Tibial nerve (tissue), 3 donors: ENCODE measurements at regions not wholly inside any gene's neighbourhood (a gene's known extent, or its start where the extent isn't known, plus 50 kb on each side); places are given as distances from the start of the nearest gene placed in this dataset.

Experiments used
- POLR2A ChIP-seq, 2 donors: fragments of 450-650 bp; IDR thresholded peaks; one replicate each; pipeline ENCODE4 v1.6.1; 2017; ENCODE audit warnings: antibody characterized with exemption in 2 of 2, mild to moderate bottlenecking in 2 of 2, moderate library complexity in 2 of 2
- TF ChIP-seq, protein P1 (sequence below), 5 experiments: fragments of 200-600 bp in 3 of 5; fragments of 450-650 bp in 2 of 5; sonication (generic) in 3 of 5; IDR thresholded peaks; one replicate each; pipeline ENCODE4 v1.5.1; 2016 to 2019; ENCODE audit warnings: antibody characterized with exemption in 5 of 5, mild to moderate bottlenecking in 3 of 5, moderate library complexity in 2 of 5

DNA sequence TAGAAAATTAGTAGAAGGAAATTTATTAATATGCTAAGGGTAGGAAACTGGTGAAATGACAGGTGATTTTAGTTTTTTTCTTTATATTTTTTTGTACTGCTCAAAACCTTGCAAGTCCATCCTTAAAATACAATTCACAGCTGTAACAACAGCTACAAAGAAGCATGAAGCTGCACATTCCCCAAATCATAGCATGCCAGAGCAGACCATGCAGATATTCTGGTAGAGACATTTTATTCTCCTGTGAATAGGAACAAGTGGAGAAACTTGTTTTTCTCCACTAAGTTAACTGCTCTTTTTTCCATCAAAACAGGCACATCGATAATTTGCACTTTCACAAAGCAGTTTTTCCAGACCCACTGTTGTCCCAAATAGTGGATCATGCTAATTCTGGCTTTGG lies 1125.7 kb downstream of the BRINP3 start:
- TF ChIP-seq, protein P1, sequence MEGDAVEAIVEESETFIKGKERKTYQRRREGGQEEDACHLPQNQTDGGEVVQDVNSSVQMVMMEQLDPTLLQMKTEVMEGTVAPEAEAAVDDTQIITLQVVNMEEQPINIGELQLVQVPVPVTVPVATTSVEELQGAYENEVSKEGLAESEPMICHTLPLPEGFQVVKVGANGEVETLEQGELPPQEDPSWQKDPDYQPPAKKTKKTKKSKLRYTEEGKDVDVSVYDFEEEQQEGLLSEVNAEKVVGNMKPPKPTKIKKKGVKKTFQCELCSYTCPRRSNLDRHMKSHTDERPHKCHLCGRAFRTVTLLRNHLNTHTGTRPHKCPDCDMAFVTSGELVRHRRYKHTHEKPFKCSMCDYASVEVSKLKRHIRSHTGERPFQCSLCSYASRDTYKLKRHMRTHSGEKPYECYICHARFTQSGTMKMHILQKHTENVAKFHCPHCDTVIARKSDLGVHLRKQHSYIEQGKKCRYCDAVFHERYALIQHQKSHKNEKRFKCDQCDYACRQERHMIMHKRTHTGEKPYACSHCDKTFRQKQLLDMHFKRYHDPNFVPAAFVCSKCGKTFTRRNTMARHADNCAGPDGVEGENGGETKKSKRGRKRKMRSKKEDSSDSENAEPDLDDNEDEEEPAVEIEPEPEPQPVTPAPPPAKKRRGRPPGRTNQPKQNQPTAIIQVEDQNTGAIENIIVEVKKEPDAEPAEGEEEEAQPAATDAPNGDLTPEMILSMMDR (IDR thresholded peaks at IDR 0.05) = no peak
- TF ChIP-seq POLR2A (IDR thresholded peaks at IDR 0.05) = no peak
